Epithelial cell of esophagus (primary cell): ENCODE measurements at regions not wholly inside any gene's neighbourhood (a gene's known extent, or its start where the extent isn't known, plus 50 kb on each side); places are given as distances from the start of the nearest gene placed in this dataset.
"Not testable (repeated sequence)": the region's sequence is repeated elsewhere in the genome, so short reads cannot be mapped to it uniquely, and the experiment has no call there.

Experiments
- DNase-seq: peaks from one replicate; pipeline ENCODE4 v3.0.0; 2010; ENCODE audit warnings: low read depth
- H3K4me3 ChIP-seq: 2 replicates; pipeline ENCODE4 v1.5.1; 2011; ENCODE audit warnings: mild to moderate bottlenecking, low read length, control low read depth
- TF ChIP-seq, protein P1 (sequence below): IDR thresholded peaks from 2 replicates; pipeline ENCODE4 v1.5.1; 2011; ENCODE audit warnings: low read depth, mild to moderate bottlenecking, low read length, control low read depth, inconsistent platforms; ENCODE audit not compliant: insufficient read depth; ENCODE audit errors: missing control alignments

DNA sequence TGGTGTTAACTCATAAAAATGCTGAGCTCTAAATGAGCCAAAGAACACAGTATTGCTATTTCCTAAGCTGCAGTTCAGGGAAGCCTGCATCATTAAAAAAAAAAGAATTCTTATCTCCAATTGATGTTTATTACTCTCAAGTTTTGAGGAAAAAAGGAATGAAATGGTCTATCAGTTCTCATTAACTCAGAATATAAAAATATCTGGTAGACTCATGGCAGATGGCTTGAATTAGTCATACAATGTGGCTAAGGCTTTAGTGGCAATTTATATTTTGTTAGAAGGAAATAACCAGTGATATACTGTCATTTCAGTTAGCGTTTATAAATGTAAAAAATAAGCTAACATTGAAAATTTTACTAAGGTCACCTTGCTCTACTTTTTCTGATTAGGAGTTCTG is 1403.4 kb upstream of the C9orf72 start:
- no peak overlapping the region for H3K4me3 ChIP-seq
- DNase-seq = no peak
- TF ChIP-seq, protein P1, sequence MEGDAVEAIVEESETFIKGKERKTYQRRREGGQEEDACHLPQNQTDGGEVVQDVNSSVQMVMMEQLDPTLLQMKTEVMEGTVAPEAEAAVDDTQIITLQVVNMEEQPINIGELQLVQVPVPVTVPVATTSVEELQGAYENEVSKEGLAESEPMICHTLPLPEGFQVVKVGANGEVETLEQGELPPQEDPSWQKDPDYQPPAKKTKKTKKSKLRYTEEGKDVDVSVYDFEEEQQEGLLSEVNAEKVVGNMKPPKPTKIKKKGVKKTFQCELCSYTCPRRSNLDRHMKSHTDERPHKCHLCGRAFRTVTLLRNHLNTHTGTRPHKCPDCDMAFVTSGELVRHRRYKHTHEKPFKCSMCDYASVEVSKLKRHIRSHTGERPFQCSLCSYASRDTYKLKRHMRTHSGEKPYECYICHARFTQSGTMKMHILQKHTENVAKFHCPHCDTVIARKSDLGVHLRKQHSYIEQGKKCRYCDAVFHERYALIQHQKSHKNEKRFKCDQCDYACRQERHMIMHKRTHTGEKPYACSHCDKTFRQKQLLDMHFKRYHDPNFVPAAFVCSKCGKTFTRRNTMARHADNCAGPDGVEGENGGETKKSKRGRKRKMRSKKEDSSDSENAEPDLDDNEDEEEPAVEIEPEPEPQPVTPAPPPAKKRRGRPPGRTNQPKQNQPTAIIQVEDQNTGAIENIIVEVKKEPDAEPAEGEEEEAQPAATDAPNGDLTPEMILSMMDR = no peak

DNA sequence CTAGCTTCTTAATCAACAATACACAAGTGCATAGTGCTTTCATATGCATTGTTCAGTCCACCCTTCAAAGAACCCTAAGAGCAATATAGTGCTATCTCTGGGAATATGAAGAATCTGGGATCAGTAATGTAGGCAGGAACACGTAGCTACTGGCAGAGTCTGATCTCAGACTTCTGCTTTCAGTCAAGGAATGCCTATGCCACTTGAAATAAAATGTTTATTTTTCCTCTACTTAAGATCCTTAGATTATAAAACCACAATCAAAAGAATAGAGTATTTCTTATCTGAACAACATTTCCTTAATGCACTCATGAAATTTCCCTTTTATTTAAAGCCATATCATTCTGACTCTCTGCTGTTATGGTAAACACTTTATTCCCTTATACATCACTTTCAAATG is 1407.8 kb upstream of the C9orf72 start:
- H3K4me3 ChIP-seq = no peak overlapping the region
- no peak for DNase-seq
- TF ChIP-seq, protein P1 = no peak

DNA sequence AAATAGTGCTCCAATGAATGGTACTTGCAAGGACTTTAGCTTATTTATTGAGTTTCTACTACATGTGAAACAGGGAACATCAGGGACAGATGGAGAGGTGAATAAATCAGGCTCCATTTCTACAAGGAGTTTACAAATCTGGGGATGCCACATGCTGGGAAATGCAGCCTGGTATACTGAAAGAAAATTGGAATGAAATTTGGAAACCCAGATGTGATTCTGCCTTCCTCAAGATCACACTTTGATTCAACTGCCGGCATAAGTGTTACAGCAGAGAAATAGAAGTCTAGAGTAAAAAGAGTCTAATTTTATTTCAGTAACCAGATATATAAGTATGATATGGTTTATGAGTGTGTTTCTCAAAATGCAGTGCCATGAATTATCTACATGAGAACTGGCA is 1408.4 kb upstream of the C9orf72 start:
- TF ChIP-seq, protein P1 = no peak
- no peak for DNase-seq
- no peak overlapping the region for H3K4me3 ChIP-seq

DNA sequence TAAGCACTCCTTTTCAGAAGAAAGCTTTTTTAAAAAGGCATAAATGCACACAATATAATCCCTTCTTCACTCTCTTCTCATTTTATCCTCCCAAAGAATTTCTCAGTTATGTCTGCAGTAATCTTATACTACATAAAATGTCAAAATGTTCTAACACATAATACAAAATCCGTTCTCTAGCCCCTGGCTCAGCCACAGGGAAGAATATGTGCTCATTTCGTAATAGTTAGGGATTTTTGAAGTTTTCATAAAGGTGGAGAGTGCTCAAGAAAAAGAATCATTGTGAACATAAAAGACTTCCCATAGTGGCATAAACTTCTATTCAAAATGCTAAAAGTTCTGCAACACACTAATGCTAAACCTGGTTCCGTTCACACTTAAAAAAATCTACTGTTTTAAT is 1410.7 kb upstream of the C9orf72 start:
- TF ChIP-seq, protein P1 = no peak
- no peak overlapping the region for H3K4me3 ChIP-seq
- no peak for DNase-seq

DNA sequence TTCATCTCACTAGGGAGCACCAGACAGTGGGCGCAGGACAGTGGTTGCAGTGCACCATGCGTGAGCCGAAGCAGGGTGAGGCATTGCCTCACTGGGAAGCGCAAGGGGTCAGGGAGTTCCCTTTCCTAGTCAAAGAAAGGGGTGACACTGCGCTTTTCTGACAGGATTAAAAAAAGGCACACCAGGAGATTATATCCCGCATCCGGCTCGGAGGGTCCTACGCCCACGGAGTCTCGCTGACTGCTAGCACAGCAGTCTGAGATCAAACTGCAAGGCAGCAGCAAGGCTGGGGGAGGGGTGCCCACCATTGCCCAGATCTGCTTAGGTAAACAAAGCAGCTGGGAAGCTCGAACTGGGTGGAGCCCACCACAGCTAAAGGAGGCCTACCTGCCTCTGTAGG is 1416.7 kb upstream of the C9orf72 start:
- H3K4me3 ChIP-seq, DNase-seq: not testable (repeated sequence)

DNA sequence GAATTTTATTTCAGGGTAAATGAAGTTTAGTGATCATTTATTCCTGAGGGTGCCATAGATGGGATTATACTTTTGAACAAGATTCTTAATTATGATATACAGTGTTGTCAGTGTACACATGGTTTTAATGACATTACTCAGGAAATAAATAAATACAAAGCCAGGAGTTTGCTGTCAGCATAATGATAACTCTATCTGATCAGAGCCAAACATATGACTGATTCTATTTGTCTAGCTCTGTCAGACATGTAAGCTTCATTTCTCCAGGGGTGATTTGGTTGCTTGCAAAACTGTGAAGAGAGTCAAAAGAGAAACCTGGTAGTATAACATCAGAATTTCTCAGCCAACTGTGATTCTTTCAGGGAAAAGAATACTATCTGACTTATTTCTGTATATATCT is 1425.8 kb upstream of the C9orf72 start:
- TF ChIP-seq, protein P1 = no peak
- DNase-seq = peak; percentile 2
- no peak overlapping the region for H3K4me3 ChIP-seq

DNA sequence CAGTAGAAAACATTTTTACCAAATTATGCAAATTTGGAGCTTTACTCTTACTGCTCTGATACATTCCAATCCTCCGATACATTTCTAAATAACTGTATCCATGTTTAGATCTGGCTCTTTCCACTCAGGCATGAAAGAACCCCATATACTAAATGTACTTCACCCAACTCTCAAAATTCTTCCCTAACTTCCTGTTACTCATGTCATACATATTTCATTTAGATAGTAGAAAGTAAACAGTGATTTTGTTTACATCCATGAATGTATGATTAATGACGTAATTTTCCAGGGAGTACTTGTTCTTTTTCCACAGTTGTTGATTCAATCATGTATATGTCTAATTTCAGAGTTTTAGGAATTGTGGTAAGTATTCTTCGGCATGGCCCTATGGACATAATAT is 1426.5 kb upstream of the C9orf72 start:
- DNase-seq = peak; percentile 55
- TF ChIP-seq, protein P1 = no peak
- H3K4me3 ChIP-seq = no peak overlapping the region

DNA sequence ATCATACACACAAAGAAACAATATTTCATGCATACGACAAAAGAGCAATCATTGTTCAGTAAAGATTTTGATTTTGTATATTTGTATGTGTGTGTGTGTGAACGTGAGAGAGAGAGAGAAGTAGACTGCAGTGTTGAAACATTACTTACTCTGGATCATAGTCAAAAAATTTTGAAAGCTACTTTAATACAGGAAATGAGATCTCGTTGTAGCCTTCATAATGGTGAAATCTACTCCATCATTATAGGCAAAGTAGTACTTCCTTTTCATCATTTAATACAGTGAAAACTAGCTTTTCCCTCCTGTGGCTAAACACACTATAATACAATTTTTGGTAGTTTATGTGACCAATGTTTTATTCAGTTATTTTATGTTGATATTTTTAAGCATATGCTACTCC is 1427.7 kb upstream of the C9orf72 start:
- TF ChIP-seq, protein P1 = no peak
- no peak overlapping the region for H3K4me3 ChIP-seq
- DNase-seq = no peak
